AG04449 (cell line): ENCODE measurements at regions not wholly inside any gene's neighbourhood (a gene's known extent, or its start where the extent isn't known, plus 50 kb on each side); places are given as distances from the start of the nearest gene placed in this dataset.

Source experiments
- CTCF ChIA-PET: fragments of 350-600 bp; formaldehyde crosslinking; extraction: SDS; loops from one replicate; lab custom pipeline; 2021; ENCODE audit warnings: antibody characterized with exemption; lab: Yijun Ruan, JAX
- POLR2A ChIA-PET: fragments of 400-600, 350-600 bp; formaldehyde crosslinking; extraction: SDS; loops from one replicate; lab custom pipeline; 2020; ENCODE audit warnings: antibody characterized with exemption, inconsistent platforms; lab: Yijun Ruan, JAX
- DNase-seq: peaks from one replicate; pipeline ENCODE4 v3.0.0-alpha.2; 2010; ENCODE audit warnings: low read depth, low spot score
- H3K4me3 ChIP-seq: 2 replicates; pipeline ENCODE4 v1.5.1; 2011; ENCODE audit warnings: low read depth, mild to moderate bottlenecking, control low read depth, low read length
- CTCF ChIP-seq: IDR thresholded peaks from one replicate; pipeline ENCODE4 v1.5.1; 2011; ENCODE audit warnings: mild to moderate bottlenecking, moderate library complexity, low read length, control low read depth, inconsistent platforms; ENCODE audit not compliant: insufficient read depth; ENCODE audit errors: missing control alignments

- ChIA-PET CTCF (interaction anchor here (0.7 to 4.5 kb wide), 12 partner anchors 10 to 319 kb away, joined by 3 to 31 read pairs (median 4); no protein-coding TSS in a partner anchor), POLR2A (interaction anchor here (0.6 to 4.0 kb wide), 12 partner anchors 12 to 320 kb away, joined by 3 to 32 read pairs (median 5); partner anchors contain the start of gene IER5L)
- DNase-seq, result no peak
- H3K4me3 ChIP-seq, result no peak overlapping the region
- TF ChIP-seq CTCF, result no peak
Measured at GRCh38 chr9:129459547-129460322, 161.2 kb downstream of the C9orf50 start.

- no peak overlapping the region for H3K4me3 ChIP-seq
- ChIA-PET POLR2A (interaction anchor here (0.9 to 4.0 kb wide), 5 partner anchors 24 to 319 kb away, joined by 3 to 32 read pairs (median 5); partner anchors contain the start of gene IER5L), CTCF (interaction anchor here (0.7 to 4.5 kb wide), 9 partner anchors 11 to 327 kb away, joined by 3 to 31 read pairs (median 4); no protein-coding TSS in a partner anchor)
- peak; percentile 13 for TF ChIP-seq CTCF
- no peak for DNase-seq
Measured at GRCh38 chr9:129458663-129459546, 162.0 kb downstream of the C9orf50 start.

- no peak for DNase-seq
- ChIA-PET CTCF (interaction anchor here (1.3 to 4.5 kb wide), 4 partner anchors 10 to 327 kb away, joined by 3 to 31 read pairs (median 13); no protein-coding TSS in a partner anchor), POLR2A (interaction anchor here (0.9 to 4.0 kb wide), 4 partner anchors 25 to 318 kb away, joined by 3 to 32 read pairs (median 13); partner anchors contain the start of gene IER5L)
- H3K4me3 ChIP-seq, result no peak overlapping the region
- TF ChIP-seq CTCF, result no peak
Measured at GRCh38 chr9:129458155-129458661, 162.7 kb downstream of the C9orf50 start.

- CTCF ChIA-PET, result interaction anchor here (1.3 to 4.5 kb wide), 3 partner anchors 284 to 326 kb away, joined by 3 to 31 read pairs (median 20); no protein-coding TSS in a partner anchor
- POLR2A ChIA-PET, result no interaction called here
- no peak for TF ChIP-seq CTCF
- DNase-seq, result no peak
- no peak overlapping the region for H3K4me3 ChIP-seq
Measured at GRCh38 chr9:129457325-129457779, 163.5 kb downstream of the C9orf50 start.

- CTCF ChIA-PET, result no interaction called here
- H3K4me3 ChIP-seq, result no peak overlapping the region
- no peak for TF ChIP-seq CTCF
- POLR2A ChIA-PET, result no interaction called here
- DNase-seq, result no peak
Measured at GRCh38 chr9:129456549-129457324, 164.2 kb downstream of the C9orf50 start.
